Ectodermal cell (in vitro differentiated cells): ENCODE measurements at regions not wholly inside any gene's neighbourhood (a gene's known extent, or its start where the extent isn't known, plus 50 kb on each side); places are given as distances from the start of the nearest gene placed in this dataset.

ENCODE experiments used
- H3K27ac ChIP-seq: 2 replicates; pipeline ENCODE4 v1.7.0; 2013; ENCODE audit warnings: mild to moderate bottlenecking, low read depth, low read length; ENCODE audit not compliant: insufficient read depth, poor library complexity, severe bottlenecking
- H3K27me3 ChIP-seq: 2 replicates; pipeline ENCODE4 v1.7.0; 2013; ENCODE audit warnings: mild to moderate bottlenecking, low read length; ENCODE audit not compliant: insufficient read depth, control insufficient read depth, poor library complexity, severe bottlenecking
- H3K36me3 ChIP-seq: one replicate; pipeline ENCODE4 v1.7.0; 2013; ENCODE audit warnings: low read length; ENCODE audit not compliant: control insufficient read depth, insufficient read depth
- H3K4me1 ChIP-seq: one replicate; pipeline ENCODE4 v1.7.0; 2013; ENCODE audit warnings: low read length; ENCODE audit not compliant: control insufficient read depth, insufficient read depth
- H3K4me3 ChIP-seq: 2 replicates; pipeline ENCODE4 v1.7.0; 2013; ENCODE audit warnings: low read depth, low read length, control low read depth; ENCODE audit not compliant: insufficient read depth
- H3K9me3 ChIP-seq: 2 replicates; pipeline ENCODE4 v1.7.0; 2013; ENCODE audit warnings: mild to moderate bottlenecking, low read length, moderate library complexity; ENCODE audit not compliant: control insufficient read depth
- WGBS, 2 experiments: methylation state at CpG; one replicate each; pipeline ENCODE4 v1.1.7; 2013; ENCODE audit warnings: missing lambda C conversion rate in 2 of 2; 5-methylcytosine and 5-hydroxymethylcytosine counted together

GRCh38 chrY:15749533-15750433 is 1225.5 kb downstream of the NLGN4Y start:
- no peak overlapping the region for H3K27ac ChIP-seq
- 94 to 96% methylated on average over 3 to 5 of the region's 5 CpGs for WGBS, 2 experiments

GRCh38 chrY:15751001-15751400 is 1226.7 kb downstream of the NLGN4Y start:
- no peaks in the 10 kb centered on the region for H3K27me3 ChIP-seq
- H3K4me1 ChIP-seq, result no peaks in the 10 kb centered on the region
- no peak overlapping the region for H3K4me3 ChIP-seq
- WGBS, 2 experiments, result 91 to 95% methylated on average over 2 of the region's 2 CpGs
- no peaks in the 10 kb centered on the region for H3K9me3 ChIP-seq
- H3K27ac ChIP-seq, result no peak overlapping the region
- no peaks in the 10 kb centered on the region for H3K36me3 ChIP-seq

More at GRCh38 chrY:15749533-15750433, 1225.5 kb downstream of the NLGN4Y start:
- Histone ChIP-seq H3K27me3 (no peaks in the 10 kb centered on the region), H3K4me1 (no peaks in the 10 kb centered on the region), H3K9me3 (no peaks in the 10 kb centered on the region), H3K36me3 (no peaks in the 10 kb centered on the region), H3K4me3 (no peak overlapping the region)

GRCh38 chrY:15756266-15756665 is 1231.9 kb downstream of the NLGN4Y start:
- no peaks in the 10 kb centered on the region for H3K4me1 ChIP-seq
- no peaks in the 10 kb centered on the region for H3K27me3 ChIP-seq
- H3K9me3 ChIP-seq, result no peaks in the 10 kb centered on the region
- no peak overlapping the region for H3K27ac ChIP-seq
- WGBS, 2 experiments, result 90 to 96% methylated on average over 4 to 5 of the region's 5 CpGs
- H3K36me3 ChIP-seq, result no peaks in the 10 kb centered on the region
- H3K4me3 ChIP-seq, result no peak overlapping the region

- H3K9me3 ChIP-seq, result no peaks in the 10 kb centered on the region
- no peak overlapping the region for H3K4me3 ChIP-seq
- WGBS, 2 experiments, result 66 to 75% methylated on average over 2 to 3 of the region's 3 CpGs
- no peak overlapping the region for H3K27ac ChIP-seq
- no peaks in the 10 kb centered on the region for H3K27me3 ChIP-seq
- no peaks in the 10 kb centered on the region for H3K4me1 ChIP-seq
- no peaks in the 10 kb centered on the region for H3K36me3 ChIP-seq
Observed at GRCh38 chrY:15773579-15773978, 1249.2 kb downstream of the NLGN4Y start.

- Histone ChIP-seq H3K4me1 (no peaks in the 10 kb centered on the region), H3K4me3 (no peak overlapping the region), H3K27me3 (no peaks in the 10 kb centered on the region), H3K27ac (no peak overlapping the region), H3K36me3 (no peaks in the 10 kb centered on the region), H3K9me3 (no peaks in the 10 kb centered on the region)
- WGBS, 2 experiments, result 94 to 95% methylated on average over 2 of the region's 3 CpGs
Observed at GRCh38 chrY:15775880-15776279, 1251.6 kb downstream of the NLGN4Y start.

- H3K36me3 ChIP-seq, result no peaks in the 10 kb centered on the region
- no peak overlapping the region for H3K27ac ChIP-seq
- H3K27me3 ChIP-seq, result no peaks in the 10 kb centered on the region
- no peaks in the 10 kb centered on the region for H3K4me1 ChIP-seq
- no peaks in the 10 kb centered on the region for H3K9me3 ChIP-seq
- no peak overlapping the region for H3K4me3 ChIP-seq
Observed at GRCh38 chrY:15779891-15780290, 1255.6 kb downstream of the NLGN4Y start.

- Histone ChIP-seq H3K27me3 (no peaks in the 10 kb centered on the region), H3K4me3 (no peak overlapping the region), H3K9me3 (no peaks in the 10 kb centered on the region), H3K4me1 (no peaks in the 10 kb centered on the region), H3K27ac (no peak overlapping the region), H3K36me3 (no peaks in the 10 kb centered on the region)
- WGBS, 2 experiments, result 57 to 66% methylated on average over 3 of the region's 3 CpGs
Observed at GRCh38 chrY:15800021-15800420, 1275.7 kb downstream of the NLGN4Y start.

GRCh38 chrY:15805985-15806384 is 1281.7 kb downstream of the NLGN4Y start:
- no peaks in the 10 kb centered on the region for H3K36me3 ChIP-seq

GRCh38 chrY:15814241-15814640 is 1289.9 kb downstream of the NLGN4Y start:
- no peak overlapping the region for H3K4me3 ChIP-seq
- WGBS, 2 experiments, result 87 to 90% methylated on average over 5 to 6 of the region's 6 CpGs
- no peak overlapping the region for H3K27ac ChIP-seq
- no peaks in the 10 kb centered on the region for H3K36me3 ChIP-seq
- H3K9me3 ChIP-seq, result no peaks in the 10 kb centered on the region
- H3K27me3 ChIP-seq, result no peaks in the 10 kb centered on the region
- no peaks in the 10 kb centered on the region for H3K4me1 ChIP-seq

More at GRCh38 chrY:15805985-15806384, 1281.7 kb downstream of the NLGN4Y start:
- Histone ChIP-seq H3K27me3 (no peaks in the 10 kb centered on the region), H3K9me3 (no peaks in the 10 kb centered on the region), H3K27ac (no peak overlapping the region), H3K4me1 (no peaks in the 10 kb centered on the region), H3K4me3 (no peak overlapping the region)
